ENCODE measurements at regions not wholly inside any gene's neighbourhood (a gene's known extent, or its start where the extent isn't known, plus 50 kb on each side); places are given as distances from the start of the nearest gene placed in this dataset.
A peak's percentile ranks its signal among the peaks of the same experiment; 100 is the strongest.
"Not testable (repeated sequence)": the region's sequence is repeated elsewhere in the genome, so short reads cannot be mapped to it uniquely, and the experiment has no call there.

DNA sequence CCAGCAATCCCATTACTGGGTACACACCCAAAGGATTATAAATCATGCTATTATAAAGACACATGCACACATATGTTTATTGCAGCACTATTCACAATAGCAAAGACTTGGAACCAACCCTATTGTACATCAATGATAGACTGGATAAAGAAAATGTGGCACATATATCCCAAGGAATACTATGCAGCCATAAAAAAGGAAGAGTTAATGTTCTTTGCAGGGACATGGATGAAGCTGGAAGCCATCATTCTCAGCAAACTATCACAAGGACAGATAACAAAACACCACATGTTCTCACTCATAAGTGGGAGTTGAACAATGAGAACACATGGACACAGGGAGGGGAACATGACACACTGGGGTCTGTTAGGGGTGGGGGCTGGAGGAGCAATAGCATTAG, 177.2 kb upstream of the TBX18 start:
- not testable (repeated sequence) for DNase-seq (ENCODE audit: low read depth)

DNA sequence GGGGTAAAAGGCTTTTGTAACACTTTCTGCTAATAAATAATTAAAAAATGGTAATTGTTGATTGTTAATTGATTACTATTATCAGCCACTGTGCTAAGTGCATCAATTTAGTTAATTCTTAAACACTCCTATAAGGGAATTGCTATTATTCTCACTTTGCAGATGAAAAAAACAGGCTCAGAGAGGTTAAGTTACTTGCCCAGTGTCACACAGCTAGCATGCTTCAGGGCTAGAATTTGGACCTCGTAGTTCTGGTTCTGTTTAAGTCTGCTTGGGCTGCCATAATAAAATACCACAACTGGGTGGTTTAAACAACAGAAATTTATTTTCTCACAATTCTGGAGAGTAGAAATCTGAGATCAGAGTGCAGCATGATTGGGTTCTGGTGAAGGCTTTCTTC, 164.8 kb upstream of the TBX18 start:
- DNase-seq (ENCODE audit: low read depth) = no peak

DNA sequence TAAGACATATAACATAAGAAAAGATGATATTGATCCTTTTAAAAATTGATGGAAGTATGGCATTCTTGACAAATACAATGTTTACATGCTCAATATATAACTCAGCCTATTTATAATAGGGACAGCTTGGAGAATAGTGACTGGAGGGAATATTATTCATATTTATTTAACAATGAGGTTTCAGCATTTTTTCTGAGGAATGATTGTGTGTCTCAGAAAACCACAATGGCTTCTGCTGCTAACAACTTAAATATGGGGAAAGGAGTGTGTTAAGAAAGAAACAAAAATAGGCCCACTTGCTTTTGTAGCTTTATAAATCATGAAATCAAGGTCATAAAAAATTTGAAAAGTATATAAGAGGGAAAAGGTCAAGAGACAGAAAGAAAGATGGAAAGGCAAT, 163.2 kb upstream of the TBX18 start:
- DNase-seq (ENCODE audit: low read depth) = no peak

DNA sequence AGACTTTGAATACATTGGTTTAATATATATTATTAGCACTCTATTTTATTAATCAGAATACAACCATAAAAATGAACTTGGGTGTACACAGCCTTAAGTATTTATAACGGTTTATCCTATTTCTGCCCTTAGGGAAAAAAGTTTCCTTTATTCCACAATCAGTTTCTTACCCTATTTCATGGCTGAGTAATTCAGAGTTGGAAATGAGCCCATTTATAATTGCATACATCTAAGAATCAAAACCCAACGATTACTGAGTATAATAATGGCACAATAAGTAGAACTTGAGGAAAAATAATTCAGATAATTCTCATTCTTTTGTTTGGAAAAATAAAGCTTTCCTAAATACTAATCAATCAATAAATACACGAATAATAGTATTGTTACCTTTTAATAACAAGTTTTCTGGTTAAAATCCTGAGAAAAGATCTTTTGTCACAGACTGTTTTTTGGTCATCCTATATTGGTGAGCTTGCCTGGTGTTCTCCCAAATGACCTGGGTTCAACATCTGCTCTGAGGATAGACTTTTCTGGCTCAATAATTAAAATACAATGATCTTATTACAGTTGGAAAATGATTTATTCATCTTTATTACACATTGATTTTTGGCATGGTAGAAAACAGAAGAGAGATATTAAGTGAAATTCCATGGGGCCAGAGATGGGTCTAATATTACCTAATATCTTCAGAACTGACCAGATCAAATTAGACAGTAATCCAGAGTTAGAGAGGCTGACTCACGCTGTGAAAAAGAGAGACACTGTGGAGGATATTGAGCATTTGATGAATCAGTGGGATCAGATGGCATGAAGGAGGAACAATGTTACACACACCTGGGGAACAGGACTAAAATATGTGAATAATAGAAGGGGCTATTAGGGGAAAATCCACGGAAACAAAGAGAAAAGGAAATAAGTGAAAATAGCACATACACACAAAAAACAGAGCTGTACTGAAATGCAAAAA, 162.1 kb upstream of the TBX18 start:
- no peak for DNase-seq (ENCODE audit: low read depth)

DNA sequence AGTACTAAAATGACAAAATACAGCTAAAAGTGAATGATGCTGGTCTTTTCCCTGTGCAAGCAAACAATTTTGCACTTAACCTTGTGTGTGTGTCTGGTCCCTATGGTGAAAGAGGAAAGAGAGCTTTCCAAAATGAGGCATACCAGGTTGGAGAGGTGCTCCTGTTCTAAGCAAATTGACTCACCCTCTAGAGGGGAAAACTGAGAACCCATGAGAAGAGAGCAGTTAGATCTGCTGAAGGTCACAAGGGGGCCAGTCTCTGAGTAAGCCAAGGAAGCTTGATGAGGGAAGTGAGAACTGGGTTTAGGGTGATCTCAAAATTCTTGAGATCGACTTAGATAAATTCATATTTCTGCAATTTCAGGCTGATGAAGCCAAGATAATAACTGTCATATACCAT, 157.5 kb upstream of the TBX18 start:
- DNase-seq (ENCODE audit: low read depth) = no peak

DNA sequence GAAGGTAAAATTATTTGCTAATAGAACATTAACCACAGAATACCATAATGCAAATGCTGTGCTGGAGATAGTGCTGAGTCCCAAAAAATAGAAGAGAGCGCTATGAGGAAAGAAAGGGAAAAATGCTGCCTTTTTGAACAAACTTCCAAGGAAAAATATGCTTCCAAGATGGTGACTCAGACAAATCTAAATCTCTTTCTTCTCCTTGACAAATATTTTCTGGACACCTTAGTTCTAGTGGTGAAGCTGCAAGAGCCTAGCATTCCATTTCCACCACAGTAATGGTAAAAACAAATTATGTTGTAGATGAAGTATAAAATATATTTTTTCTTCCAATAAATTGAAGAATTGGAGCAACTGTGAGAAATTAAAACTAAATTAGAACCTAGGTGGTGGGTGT, 155.6 kb upstream of the TBX18 start:
- DNase-seq (ENCODE audit: low read depth) = no peak

DNA sequence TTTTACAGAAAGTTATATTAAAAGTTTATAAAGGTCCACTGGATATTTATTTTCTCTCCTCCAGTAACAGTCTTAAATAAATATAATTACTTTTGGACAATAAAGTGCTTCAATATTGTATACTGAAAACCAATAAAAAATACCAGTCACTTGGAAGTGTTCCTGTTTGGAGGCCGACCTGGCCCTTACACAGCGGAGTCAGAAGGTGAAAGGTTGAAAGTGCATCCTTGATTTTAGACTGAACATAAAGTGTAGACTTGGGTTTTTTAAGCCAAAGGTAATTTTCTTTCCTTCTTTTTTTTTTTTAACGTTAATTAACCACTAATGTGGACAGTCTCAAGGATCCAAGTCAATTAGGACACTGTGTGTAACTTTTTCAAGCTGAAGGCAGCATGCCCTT, 152.3 kb upstream of the TBX18 start:
- no peak for DNase-seq (ENCODE audit: low read depth)

DNA sequence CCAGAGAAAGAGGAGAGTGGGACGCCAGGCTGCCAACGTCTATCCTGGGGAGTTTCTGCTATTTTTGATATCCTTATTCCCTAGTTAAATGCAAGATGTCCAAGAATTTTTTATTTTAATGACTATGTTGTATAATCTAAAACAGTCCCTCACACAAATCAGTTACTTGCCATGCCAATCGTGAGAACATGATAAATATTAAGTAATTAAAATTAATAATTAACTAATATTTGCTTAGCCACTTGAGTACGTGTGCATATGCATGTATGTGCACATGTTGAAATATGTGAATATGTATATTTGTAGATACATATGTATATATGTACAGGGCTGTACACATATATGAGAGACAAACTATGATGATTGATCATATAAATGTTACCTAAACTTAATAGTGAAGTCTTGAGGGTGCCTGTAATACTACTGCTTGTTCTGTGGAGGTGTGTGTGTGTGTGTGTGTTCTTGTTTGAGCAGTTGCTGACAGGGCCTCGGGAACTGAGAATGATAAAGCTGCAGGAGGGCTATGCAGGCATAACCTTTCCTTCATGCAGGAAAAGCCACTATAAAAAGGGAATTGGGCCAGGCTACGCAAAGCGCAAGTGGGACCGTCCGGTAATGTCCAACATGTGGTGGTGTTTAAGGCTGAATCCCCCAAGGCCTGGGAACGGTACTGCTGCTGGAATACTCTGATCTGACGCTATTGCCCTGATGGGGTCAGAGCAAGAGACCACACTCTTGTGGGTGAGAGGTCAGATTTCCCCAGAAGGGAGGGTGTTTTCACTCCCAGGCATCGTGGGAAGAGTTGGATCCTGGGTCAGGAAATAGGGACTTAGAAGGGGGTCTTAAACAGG, 148.3 kb upstream of the TBX18 start:
- no peak for DNase-seq (ENCODE audit: low read depth)

DNA sequence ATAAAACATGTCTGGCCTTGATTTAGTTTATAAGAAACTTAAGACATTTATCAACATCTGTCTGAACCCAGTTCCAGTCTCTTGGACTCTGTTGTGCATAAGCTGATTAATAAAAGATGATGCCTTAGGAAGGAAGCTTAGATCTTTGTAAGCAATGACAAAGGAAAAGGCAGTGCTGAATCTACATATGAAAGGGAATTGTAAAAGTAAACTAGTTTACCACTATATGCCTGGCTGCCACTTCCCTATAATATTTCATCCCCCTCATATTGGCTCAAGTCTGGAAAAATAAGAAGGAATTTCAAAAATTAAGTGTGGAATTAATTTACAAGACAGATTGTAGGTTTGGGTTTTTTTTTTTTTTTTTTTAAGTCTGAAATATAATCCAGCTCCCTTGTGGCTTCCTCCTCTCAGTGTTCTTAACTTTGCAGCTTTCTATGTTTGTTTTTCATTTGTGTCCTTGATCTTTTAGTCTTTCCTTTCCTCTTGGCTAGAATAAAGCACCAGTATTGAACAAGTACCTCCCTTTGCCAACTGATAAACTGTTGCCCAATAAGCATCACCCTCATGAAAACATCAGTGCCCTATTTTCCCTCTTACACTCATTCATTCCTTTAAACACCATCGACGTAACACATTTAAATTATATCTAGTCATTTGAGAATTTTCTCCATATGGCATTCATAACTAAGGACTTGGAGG, 146.7 kb upstream of the TBX18 start:
- DNase-seq (ENCODE audit: low read depth) = no peak

DNA sequence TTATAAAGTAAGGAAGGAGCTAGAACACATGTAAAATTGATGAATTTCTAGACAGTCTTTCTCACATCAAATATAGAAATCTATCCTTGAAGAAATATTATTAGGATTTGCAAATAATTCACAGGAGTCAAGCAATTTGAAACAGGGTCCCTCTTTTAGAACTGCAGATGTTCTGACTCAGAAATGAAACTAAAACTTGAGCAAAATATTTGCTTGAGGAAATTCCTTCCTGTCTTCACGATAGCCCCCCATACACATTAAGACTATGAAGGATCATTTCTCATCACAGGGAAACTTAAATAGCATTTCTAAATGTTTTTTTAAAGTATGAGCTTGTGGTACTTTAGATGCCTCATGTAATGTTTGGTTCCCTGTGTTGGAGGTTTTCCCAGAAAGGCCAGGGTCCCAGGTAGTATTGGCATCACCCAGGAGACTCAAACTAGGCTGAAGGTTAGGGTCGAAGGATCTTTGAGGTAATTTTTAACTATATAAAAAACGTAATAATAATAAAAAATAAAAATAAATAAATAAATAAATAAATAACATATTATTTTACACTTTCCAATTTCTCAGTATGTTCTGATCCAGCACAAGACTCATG, 144.0 kb upstream of the TBX18 start:
- DNase-seq (ENCODE audit: low read depth) = no peak

DNA sequence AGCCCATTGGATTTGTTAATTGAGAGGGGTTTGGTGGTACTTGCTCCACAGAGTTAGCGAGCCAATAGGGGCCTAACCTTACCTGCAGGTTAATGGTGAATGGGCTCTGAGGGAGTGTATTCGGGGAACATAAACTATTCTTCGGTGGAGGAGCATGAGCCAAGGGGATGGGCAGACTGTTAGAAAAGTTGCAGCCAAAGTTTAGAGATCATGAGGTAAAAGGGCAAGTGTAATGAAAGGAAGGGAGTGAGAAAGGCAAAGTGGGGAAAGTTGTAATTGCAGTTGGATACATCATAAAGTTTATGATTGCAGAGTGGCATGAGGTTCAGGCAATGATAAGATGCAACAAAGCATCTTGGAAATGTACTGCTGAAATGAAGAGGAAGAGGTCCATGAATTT, 142.1 kb upstream of the TBX18 start:
- DNase-seq (ENCODE audit: low read depth) = no peak

DNA sequence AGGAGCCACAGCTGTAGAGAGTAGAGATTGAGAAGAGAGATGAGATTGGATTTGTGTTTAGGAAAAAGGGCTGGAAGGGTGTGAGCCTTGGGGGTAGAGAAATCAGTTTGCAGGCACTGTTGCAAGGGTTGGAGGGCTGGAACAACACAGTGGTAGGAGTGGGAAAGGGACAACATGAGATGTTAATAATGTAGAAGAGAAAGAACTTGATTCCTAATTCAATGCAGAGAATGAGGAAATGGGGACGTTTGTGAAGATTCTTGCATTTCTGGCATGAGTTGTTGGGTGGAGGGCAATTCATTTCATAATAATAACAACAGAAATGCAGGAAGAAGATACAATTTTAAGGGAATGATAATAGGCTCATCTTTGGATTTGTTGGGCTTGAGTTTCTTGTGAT, 141.4 kb upstream of the TBX18 start:
- DNase-seq (ENCODE audit: low read depth) = no peak

DNA sequence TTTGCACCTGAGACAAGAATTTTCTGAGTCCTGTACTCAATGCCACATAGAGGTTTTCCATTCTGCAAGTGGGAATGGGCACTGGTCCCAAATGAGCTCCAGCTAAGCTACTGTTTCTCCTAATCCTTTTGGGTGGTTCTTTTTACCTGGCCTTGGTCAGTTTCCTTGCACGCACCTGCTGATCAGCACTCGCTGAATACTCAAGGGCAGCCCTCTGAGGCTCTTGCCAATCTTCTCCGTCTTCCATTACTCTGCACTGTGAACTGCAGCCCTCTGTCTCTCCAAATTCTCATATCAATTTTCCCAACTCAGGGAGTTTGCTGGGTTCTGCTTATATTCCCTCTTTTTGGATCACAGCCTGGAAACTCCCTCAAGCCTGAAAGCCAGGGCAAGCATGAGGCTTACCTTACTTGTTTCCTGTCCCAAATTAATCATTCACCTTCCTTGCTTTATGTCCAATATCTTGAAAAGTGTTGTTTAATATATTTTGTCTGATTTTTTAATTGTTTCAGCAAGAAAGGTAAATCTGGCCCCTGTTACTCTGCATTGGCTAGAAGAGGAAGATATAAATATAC, 138.0 kb upstream of the TBX18 start:
- DNase-seq (ENCODE audit: low read depth) = no peak

DNA sequence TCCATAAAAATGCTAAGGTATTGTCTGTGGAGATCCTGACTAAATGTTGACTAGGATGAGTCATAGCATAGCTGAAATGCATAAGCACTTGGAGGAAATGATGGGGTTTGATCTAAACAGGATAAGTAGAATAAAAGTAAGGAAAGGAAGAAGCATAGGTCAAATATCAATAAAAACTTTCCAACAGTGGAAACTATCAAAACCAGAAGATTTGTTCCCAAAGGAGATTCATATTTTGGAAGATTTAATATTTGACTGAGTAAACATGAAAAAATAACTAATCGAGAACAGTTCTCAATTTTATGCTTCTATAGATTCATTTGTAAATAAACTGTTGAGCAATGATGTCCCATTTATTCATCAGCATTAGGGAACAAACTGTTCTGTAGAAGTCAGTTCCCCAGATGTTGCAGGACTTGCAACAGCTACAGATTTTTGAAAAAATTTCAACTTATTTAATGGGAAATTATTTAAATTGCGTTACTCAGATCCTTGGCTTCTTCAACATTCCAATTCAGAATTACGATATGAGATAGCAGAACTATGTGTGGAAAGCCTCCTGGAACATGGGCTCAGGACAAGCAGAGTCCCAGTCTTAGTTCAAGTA, 133.7 kb upstream of the TBX18 start:
- DNase-seq (ENCODE audit: low read depth) = peak; percentile 14

DNA sequence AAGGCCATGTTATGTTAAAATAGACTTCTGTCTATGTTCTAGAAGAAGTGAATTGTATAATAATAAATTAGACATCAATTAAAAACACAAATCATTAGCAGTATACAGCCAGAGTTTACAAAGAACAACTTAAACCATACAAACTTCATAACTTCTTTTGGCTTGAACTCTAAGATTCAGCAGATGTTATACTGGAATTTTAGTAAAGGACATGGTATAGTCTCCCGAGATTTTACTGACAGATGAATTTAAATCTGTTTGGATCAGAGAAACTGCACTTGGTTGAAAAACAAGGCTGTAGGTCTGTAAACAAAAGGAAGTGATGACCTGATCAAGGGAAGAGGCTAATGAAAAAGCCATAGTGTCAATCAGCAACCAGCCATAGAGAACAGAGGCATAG, 132.6 kb upstream of the TBX18 start:
- DNase-seq (ENCODE audit: low read depth) = no peak

DNA sequence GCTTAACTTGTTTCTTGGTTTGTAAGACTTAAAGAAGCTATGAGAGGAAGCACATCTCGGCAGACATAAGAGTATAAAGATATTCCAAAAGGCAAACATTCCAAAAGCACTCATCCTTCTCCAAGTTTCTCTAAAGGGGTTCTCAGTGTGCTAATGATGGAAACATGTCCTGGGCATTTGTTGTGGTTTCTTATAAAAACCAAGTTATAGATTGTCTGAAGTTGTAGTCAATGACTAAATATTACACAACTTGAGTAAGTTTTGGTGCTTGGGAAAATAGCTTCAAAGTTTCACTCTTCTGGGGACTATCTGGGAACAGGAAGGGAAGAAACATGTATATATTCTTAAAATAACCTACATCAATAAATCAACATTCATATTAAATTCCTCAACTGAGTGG, 128.3 kb upstream of the TBX18 start:
- no peak for DNase-seq (ENCODE audit: low read depth)

DNA sequence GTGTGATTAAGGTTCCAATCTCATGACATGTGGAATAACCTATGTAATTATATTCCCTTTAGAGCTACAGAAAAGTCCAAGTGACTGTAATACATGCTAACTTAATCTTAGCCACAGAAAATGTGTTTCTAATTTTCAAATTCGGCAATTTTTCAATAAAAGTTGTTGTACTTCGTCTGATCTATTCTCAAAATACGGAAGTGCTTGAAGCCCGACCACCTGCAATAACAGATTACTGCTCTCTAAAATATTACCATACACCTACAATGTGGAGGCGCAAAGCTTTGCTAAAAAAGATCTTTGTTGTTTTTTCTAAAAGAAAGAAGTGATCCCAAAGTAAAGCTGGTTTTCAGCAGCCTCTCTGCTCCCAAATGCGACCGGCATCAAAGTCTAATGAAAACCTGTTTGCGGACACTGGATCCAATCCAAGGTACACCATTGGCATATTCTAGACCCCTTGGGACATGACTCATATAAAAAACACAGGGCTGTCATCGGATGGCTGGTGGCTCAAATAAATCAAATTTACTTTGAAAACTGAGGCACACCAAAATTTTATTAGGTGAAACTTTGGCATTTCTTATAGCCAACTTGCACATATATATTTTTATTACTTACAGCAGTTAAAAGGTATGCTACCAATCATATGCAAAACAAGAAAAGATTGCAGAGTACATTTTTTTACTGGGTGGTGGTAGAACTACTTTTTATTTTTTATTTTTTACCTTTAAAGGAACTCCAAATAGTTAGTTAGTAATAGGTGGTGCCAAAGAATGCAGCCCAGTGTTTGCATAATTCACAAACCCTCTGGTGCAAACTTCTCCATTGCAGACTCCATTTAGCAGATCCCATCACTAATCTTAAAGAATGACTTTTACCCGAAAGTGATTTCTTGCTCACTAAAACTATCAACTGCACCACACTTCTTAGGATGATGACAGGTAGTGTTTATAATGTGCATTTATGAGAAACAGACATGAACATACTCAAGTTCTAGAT, 118.7 kb upstream of the TBX18 start:
- peak; percentile 3 for DNase-seq (ENCODE audit: low read depth)

DNA sequence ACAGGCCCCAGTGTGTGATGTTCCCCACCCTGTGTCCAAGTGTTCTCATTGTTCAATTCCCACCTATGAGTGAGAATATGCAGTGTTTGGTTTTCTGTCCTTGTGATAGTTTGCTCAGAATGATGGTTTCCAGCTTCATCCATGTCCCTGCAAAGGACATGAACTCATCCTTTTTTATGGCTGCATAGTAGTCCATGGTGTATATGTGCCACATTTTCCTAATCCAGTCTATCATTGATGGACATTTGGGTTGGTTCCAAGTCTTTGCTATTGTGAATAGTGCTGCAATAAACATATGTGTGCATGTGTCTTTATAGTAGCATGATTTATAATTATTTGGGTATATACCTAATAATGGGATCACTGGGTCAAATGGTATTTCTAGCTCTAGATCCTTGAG, 115.0 kb upstream of the TBX18 start:
- DNase-seq (ENCODE audit: low read depth) = not testable (repeated sequence)

DNA sequence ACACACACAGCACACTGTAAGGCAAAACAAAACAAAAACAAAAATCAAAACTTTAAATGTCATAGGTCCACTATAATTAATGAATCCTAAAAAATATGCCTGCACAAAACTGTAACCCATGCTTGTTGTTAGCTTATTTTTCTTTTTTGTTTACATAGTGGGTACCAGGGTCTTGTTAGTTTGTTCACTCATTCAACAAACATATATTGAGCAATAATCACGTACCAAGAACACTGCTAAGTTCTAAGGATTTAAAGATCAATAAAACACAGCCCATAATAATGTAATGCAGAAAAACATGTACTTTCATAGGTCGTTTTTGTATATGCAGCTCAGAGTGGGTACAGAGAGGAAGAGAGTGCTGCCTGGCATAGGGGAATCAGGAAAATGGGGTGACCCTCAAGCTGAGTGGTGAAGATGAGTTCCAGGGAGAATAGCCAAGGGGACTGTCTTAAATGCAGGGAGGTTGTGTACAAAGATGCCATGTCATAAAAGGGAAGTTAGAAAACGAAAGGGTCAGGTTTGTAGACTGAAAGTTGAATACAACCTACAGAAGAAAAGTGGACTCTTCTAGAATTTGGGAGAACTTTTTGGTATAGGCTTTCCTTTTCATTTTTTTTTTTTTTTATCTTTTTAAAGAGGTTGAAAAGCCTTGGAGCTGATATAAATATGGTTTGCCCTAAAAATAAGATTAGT, 113.3 kb upstream of the TBX18 start:
- no peak for DNase-seq (ENCODE audit: low read depth)
